Spleen (tissue), 7 donors: ENCODE measurements at regions not wholly inside any gene's neighbourhood (a gene's known extent, or its start where the extent isn't known, plus 50 kb on each side); places are given as distances from the start of the nearest gene placed in this dataset.

Source experiments
- POLR2A ChIP-seq, 3 donors: fragments of 450-650 bp; IDR thresholded peaks; one replicate each; pipeline ENCODE4 v1.5.1; 2017; ENCODE audit warnings: antibody characterized with exemption in 3 of 3, mild to moderate bottlenecking in 1 of 3
- POLR2AphosphoS5 ChIP-seq, 3 donors: sonication (generic); formaldehyde crosslinking; IDR thresholded peaks; one replicate each; pipeline ENCODE4 v1.5.1; 2017; ENCODE audit warnings: antibody characterized with exemption in 3 of 3
- TF ChIP-seq, protein P1 (sequence below), 11 experiments: fragments of 200-600 bp in 7 of 11; fragments of 450-650 bp in 4 of 11; sonication (generic) in 4 of 11; IDR thresholded peaks in 8 of 11; conservative IDR thresholded peaks in 3 of 11; 1 replicate in 7 of 11; 2 replicates in 4 of 11; pipeline versions ENCODE4 v1.4.0 to v1.8.0; 2016 to 2021; ENCODE audit warnings: antibody characterized with exemption in 11 of 11, inconsistent platforms in 4 of 11, mild to moderate bottlenecking in 1 of 11
- donor health status: DM: no; HTN: no; CAD: no; lungs with moderate emphysema.
- donor health status: DM: no; HTN: no; CAD: no.
- donor health status: DM: no; HTN: no; CAD: no.

DNA sequence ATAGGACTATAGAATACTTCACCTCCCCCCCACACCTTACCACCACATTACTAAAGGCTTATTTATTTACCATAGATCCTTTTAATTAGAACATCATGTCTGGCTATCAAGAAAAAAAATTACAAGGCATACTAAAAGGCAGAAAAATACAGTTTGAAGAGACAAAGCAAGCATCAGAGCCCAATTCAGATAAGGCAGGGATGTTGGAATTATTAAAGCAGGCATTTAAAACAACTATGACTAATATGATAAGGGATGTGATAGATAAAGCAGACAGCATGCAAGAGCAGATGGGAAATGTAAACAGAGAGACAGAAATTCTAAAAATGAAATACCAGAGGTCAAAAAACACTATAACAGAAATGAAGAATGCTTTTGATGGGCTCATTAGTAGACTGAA is 55.4 kb upstream of the SMIM21 start:
- TF ChIP-seq, protein P1, sequence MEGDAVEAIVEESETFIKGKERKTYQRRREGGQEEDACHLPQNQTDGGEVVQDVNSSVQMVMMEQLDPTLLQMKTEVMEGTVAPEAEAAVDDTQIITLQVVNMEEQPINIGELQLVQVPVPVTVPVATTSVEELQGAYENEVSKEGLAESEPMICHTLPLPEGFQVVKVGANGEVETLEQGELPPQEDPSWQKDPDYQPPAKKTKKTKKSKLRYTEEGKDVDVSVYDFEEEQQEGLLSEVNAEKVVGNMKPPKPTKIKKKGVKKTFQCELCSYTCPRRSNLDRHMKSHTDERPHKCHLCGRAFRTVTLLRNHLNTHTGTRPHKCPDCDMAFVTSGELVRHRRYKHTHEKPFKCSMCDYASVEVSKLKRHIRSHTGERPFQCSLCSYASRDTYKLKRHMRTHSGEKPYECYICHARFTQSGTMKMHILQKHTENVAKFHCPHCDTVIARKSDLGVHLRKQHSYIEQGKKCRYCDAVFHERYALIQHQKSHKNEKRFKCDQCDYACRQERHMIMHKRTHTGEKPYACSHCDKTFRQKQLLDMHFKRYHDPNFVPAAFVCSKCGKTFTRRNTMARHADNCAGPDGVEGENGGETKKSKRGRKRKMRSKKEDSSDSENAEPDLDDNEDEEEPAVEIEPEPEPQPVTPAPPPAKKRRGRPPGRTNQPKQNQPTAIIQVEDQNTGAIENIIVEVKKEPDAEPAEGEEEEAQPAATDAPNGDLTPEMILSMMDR (IDR thresholded peaks at IDR 0.05 in 8 of 11, conservative IDR thresholded peaks at IDR 0.05 in 3 of 11): no peak
- TF ChIP-seq POLR2A (IDR thresholded peaks at IDR 0.05) (no peak), POLR2AphosphoS5 (IDR thresholded peaks at IDR 0.05) (no peak)
